DMS153 treated with DMSO at 0.1 percent for 48 hours (cell line): ENCODE measurements at regions not wholly inside any gene's neighbourhood (a gene's known extent, or its start where the extent isn't known, plus 50 kb on each side); places are given as distances from the start of the nearest gene placed in this dataset.

ENCODE experiments used
- DNase-seq: peaks from one replicate; lab custom pipeline; 2025; ENCODE audit not compliant: unreplicated experiment; lab: John Stamatoyannopoulos, UW

- no peak for DNase-seq
Measured at GRCh38 chr2:196565982-196566381, 73.5 kb upstream of the CCDC150 start.

- DNase-seq = no peak
Measured at GRCh38 chr2:196566961-196567666, 72.4 kb upstream of the CCDC150 start.

GRCh38 chr2:196568506-196568905 lies 71.0 kb upstream of the CCDC150 start:
- no peak for DNase-seq

GRCh38 chr2:196584903-196585302 lies 54.6 kb upstream of the CCDC150 start:
- no peak for DNase-seq

- DNase-seq = no peak
Measured at GRCh38 chr2:196586511-196586991, 53.0 kb upstream of the CCDC150 start.

GRCh38 chr2:196587056-196587455 lies 52.5 kb upstream of the CCDC150 start:
- DNase-seq = no peak

- no peak for DNase-seq
Measured at GRCh38 chr2:196587739-196588138, 51.8 kb upstream of the CCDC150 start.

GRCh38 chr2:196589419-196589818 lies 50.1 kb upstream of the CCDC150 start:
- DNase-seq = no peak
